GM23338 (cell line): ENCODE measurements at regions not wholly inside any gene's neighbourhood (a gene's known extent, or its start where the extent isn't known, plus 50 kb on each side); places are given as distances from the start of the nearest gene placed in this dataset.

ENCODE experiments used
- ATAC-seq: fragments of 200-7000 bp; cut with Tn5 transposase; 3 replicates; pipeline ENCODE4 v1.9.1; 2020
- DNase-seq: peaks from one replicate; pipeline ENCODE4 v3.0.0-alpha.2; 2015; ENCODE audit warnings: low spot score
- H2AFZ ChIP-seq: fragments of 200-600 bp; sonication (generic); 2 replicates; pipeline ENCODE4 v1.8.0; 2016; ENCODE audit warnings: antibody characterized with exemption, mild to moderate bottlenecking, moderate library complexity
- H3F3A ChIP-seq: fragments of 200-600 bp; sonication (generic); replicated peaks from 2 replicates; pipeline ENCODE4 v1.8.0; 2017; ENCODE audit warnings: antibody characterized with exemption, mixed run types, low read depth
- H3K27ac ChIP-seq: fragments of 200-600 bp; sonication (generic); 2 replicates; pipeline ENCODE4 v1.6.1; 2016; ENCODE audit warnings: low read depth
- H3K27me3 ChIP-seq: fragments of 200-600 bp; sonication (generic); 2 replicates; pipeline ENCODE4 v1.8.0; 2016; ENCODE audit warnings: mild to moderate bottlenecking, mixed run types, moderate library complexity; ENCODE audit not compliant: insufficient read depth
- H3K36me3 ChIP-seq: fragments of 200-600 bp; sonication (generic); 2 replicates; pipeline ENCODE4 v1.8.0; 2016; ENCODE audit warnings: mild to moderate bottlenecking; ENCODE audit not compliant: insufficient read depth
- H3K4me1 ChIP-seq: fragments of 200-600 bp; sonication (generic); 2 replicates; pipeline ENCODE4 v1.8.0; 2016; ENCODE audit warnings: mild to moderate bottlenecking, moderate library complexity; ENCODE audit not compliant: insufficient read depth
- H3K4me2 ChIP-seq: fragments of 200-600 bp; sonication (generic); 2 replicates; pipeline ENCODE4 v1.7.1; 2017; ENCODE audit warnings: mixed run types
- H3K4me3 ChIP-seq: fragments of 200-600 bp; sonication (generic); 2 replicates; pipeline ENCODE4 v1.6.1; 2016; ENCODE audit warnings: mixed run types
- H3K79me2 ChIP-seq: fragments of 200-600 bp; sonication (generic); replicated peaks from 2 replicates; pipeline ENCODE4 v1.8.0; 2017; ENCODE audit warnings: mild to moderate bottlenecking; ENCODE audit not compliant: insufficient read depth
- H3K9me2 ChIP-seq: fragments of 200-600 bp; sonication (generic); 2 replicates; pipeline ENCODE4 v1.8.0; 2017; ENCODE audit not compliant: insufficient read depth
- H4K20me1 ChIP-seq: fragments of 200-600 bp; sonication (generic); replicated peaks from 2 replicates; pipeline ENCODE4 v1.8.0; 2017; ENCODE audit warnings: mild to moderate bottlenecking; ENCODE audit not compliant: insufficient read depth
- H3K27ac Mint-ChIP-seq: 2 replicates; pipeline ENCODE4 v1.8.0; 2020; ENCODE audit warnings: inconsistent platforms, mild to moderate bottlenecking, moderate library complexity, mixed read lengths
- H3K27me3 Mint-ChIP-seq: 3 replicates; pipeline ENCODE4 v1.8.0; 2022; ENCODE audit warnings: low read depth, mild to moderate bottlenecking, moderate library complexity, mixed read lengths, inconsistent platforms; ENCODE audit not compliant: insufficient read depth, poor library complexity
- H3K36me3 Mint-ChIP-seq: 3 replicates; pipeline ENCODE4 v1.8.0; 2021; ENCODE audit warnings: low read depth, mild to moderate bottlenecking, inconsistent platforms, moderate library complexity, mixed read lengths
- H3K4me1 Mint-ChIP-seq: 3 replicates; pipeline ENCODE4 v1.8.0; 2020; ENCODE audit warnings: mild to moderate bottlenecking, inconsistent platforms, mixed read lengths
- H3K4me3 Mint-ChIP-seq: 3 replicates; pipeline ENCODE4 v1.8.0; 2021; ENCODE audit warnings: moderate library complexity, mild to moderate bottlenecking, inconsistent platforms, mixed read lengths
- H3K9me3 Mint-ChIP-seq: 3 replicates; pipeline ENCODE4 v1.8.0; 2020; ENCODE audit warnings: moderate library complexity, mild to moderate bottlenecking, inconsistent platforms, mixed read lengths
- EZH2 ChIP-seq: fragments of 200-600 bp; sonication (generic); IDR thresholded peaks from one replicate; pipeline ENCODE4 v1.8.0; 2017; ENCODE audit warnings: antibody characterized with exemption, mild to moderate bottlenecking, low read depth; ENCODE audit not compliant: unreplicated experiment
- JUNB ChIP-seq: IDR thresholded peaks from one replicate; pipeline ENCODE4 v1.6.1; 2016; ENCODE audit warnings: antibody characterized with exemption; ENCODE audit not compliant: unreplicated experiment
- POLR2AphosphoS5 ChIP-seq: IDR thresholded peaks from 2 replicates; pipeline ENCODE4 v1.6.1; 2016; ENCODE audit warnings: antibody characterized with exemption, low read depth
- STAT1 ChIP-seq: IDR thresholded peaks from one replicate; pipeline ENCODE4 v1.6.1; 2016; ENCODE audit warnings: antibody characterized with exemption; ENCODE audit not compliant: unreplicated experiment
- ZNF331 ChIP-seq: fragments of 250-450 bp; sonication (Bioruptor Pico); IDR thresholded peaks from 2 replicates; pipeline ENCODE4 v1.5.0; 2020; ENCODE audit warnings: low read depth, mild to moderate bottlenecking, moderate library complexity
- TF ChIP-seq, protein P1 (sequence below): fragments of 250-450 bp; sonication (Bioruptor Pico); IDR thresholded peaks from 2 replicates; pipeline ENCODE4 v1.5.0; 2020; ENCODE audit warnings: mild to moderate bottlenecking, moderate library complexity
- TF ChIP-seq, protein P2 (sequence below): IDR thresholded peaks from 2 replicates; pipeline ENCODE4 v1.6.1; 2016; ENCODE audit warnings: antibody characterized with exemption
- TF ChIP-seq, protein P3 (sequence below): IDR thresholded peaks from one replicate; pipeline ENCODE4 v1.6.1; 2018; ENCODE audit warnings: antibody characterized with exemption; ENCODE audit not compliant: unreplicated experiment

DNA sequence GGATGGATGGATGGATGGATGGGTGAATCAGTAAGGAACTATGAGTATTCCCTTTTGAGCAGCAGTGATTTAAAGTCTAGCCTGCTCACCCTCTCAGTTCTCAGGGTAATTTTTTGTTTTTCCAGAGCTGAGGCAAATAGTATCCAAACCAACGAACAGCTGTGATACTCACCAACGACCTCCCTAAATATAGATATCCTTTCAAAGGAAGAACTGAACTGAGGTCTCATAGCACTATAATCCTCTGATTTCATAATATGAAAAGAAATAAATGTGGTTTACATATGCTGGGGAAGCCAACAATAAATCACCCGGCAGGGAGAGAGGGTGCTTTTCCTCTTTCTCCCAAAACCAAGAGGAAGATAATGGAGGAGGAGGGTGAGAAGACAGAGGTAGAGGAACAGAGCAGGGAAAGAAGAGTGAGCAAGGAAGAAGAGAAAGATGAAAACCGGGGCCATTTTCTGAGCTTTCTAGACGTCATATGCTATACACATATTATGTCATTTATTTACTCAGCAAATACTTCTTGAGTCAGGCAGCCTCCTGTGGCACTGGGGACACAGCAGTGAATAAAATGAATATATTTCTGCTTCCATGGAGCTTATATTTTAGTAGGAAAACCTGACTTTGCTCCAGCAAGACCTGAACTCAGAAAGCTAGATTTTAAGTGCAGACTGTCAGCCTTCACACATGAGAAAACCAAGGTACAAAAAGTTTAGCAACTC is 710.7 kb upstream of the TBX3 start (continued):
- TF ChIP-seq, protein P1, sequence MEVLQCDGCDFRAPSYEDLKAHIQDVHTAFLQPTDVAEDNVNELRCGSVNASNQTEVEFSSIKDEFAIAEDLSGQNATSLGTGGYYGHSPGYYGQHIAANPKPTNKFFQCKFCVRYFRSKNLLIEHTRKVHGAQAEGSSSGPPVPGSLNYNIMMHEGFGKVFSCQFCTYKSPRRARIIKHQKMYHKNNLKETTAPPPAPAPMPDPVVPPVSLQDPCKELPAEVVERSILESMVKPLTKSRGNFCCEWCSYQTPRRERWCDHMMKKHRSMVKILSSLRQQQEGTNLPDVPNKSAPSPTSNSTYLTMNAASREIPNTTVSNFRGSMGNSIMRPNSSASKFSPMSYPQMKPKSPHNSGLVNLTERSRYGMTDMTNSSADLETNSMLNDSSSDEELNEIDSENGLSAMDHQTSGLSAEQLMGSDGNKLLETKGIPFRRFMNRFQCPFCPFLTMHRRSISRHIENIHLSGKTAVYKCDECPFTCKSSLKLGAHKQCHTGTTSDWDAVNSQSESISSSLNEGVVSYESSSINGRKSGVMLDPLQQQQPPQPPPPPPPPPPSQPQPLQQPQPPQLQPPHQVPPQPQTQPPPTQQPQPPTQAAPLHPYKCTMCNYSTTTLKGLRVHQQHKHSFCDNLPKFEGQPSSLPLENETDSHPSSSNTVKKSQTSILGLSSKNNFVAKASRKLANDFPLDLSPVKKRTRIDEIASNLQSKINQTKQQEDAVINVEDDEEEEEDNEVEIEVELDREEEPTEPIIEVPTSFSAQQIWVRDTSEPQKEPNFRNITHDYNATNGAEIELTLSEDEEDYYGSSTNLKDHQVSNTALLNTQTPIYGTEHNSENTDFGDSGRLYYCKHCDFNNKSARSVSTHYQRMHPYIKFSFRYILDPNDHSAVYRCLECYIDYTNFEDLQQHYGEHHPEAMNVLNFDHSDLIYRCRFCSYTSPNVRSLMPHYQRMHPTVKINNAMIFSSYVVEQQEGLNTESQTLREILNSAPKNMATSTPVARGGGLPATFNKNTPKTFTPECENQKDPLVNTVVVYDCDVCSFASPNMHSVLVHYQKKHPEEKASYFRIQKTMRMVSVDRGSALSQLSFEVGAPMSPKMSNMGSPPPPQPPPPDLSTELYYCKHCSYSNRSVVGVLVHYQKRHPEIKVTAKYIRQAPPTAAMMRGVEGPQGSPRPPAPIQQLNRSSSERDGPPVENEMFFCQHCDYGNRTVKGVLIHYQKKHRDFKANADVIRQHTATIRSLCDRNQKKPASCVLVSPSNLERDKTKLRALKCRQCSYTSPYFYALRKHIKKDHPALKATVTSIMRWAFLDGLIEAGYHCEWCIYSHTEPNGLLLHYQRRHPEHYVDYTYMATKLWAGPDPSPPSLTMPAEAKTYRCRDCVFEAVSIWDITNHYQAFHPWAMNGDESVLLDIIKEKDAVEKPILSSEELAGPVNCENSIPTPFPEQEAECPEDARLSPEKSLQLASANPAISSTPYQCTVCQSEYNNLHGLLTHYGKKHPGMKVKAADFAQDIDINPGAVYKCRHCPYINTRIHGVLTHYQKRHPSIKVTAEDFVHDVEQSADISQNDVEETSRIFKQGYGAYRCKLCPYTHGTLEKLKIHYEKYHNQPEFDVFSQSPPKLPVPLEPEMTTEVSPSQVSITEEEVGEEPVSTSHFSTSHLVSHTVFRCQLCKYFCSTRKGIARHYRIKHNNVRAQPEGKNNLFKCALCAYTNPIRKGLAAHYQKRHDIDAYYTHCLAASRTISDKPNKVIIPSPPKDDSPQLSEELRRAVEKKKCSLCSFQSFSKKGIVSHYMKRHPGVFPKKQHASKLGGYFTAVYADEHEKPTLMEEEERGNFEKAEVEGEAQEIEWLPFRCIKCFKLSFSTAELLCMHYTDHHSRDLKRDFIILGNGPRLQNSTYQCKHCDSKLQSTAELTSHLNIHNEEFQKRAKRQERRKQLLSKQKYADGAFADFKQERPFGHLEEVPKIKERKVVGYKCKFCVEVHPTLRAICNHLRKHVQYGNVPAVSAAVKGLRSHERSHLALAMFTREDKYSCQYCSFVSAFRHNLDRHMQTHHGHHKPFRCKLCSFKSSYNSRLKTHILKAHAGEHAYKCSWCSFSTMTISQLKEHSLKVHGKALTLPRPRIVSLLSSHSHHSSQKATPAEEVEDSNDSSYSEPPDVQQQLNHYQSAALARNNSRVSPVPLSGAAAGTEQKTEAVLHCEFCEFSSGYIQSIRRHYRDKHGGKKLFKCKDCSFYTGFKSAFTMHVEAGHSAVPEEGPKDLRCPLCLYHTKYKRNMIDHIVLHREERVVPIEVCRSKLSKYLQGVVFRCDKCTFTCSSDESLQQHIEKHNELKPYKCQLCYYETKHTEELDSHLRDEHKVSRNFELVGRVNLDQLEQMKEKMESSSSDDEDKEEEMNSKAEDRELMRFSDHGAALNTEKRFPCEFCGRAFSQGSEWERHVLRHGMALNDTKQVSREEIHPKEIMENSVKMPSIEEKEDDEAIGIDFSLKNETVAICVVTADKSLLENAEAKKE (CRISPR knock-in tag), result no peak
- no peak for TF ChIP-seq POLR2AphosphoS5
- TF ChIP-seq, protein P2, sequence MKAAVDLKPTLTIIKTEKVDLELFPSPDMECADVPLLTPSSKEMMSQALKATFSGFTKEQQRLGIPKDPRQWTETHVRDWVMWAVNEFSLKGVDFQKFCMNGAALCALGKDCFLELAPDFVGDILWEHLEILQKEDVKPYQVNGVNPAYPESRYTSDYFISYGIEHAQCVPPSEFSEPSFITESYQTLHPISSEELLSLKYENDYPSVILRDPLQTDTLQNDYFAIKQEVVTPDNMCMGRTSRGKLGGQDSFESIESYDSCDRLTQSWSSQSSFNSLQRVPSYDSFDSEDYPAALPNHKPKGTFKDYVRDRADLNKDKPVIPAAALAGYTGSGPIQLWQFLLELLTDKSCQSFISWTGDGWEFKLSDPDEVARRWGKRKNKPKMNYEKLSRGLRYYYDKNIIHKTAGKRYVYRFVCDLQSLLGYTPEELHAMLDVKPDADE, result no peak
- no peak for TF ChIP-seq STAT1

DNA sequence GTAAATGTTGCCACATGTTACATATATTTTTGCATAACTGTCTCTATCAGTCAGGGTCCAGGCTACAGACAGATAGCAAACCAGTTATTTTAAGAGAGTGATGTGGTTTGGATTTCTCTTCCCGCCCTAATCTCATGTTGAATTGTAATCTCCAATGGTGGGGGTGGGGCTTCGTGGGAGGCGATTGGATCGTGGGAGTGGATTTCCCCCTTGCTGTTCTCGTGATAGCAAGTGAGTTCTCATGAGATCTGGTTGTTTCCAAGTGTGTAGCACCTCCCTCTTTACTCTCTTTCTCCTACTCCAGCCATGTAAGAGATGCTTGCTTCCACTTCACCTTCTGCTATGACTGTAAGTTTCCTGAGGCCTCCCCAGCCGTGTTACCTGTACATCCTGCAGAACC is 704.2 kb upstream of the TBX3 start:
- Mint-ChIP-seq H3K9me3 (no peaks in the 10 kb centered on the region), H3K27me3 (no peaks in the 10 kb centered on the region), H3K36me3 (no peaks in the 10 kb centered on the region; the same call in 2 of the 3 replicates), H3K4me1 (peaks cover 9% of the 10 kb centered on the region), H3K27ac (no peak overlapping the region), H3K4me3 (no peak overlapping the region)
- H3K4me3 ChIP-seq, result no peak overlapping the region
- no peak overlapping the region for H3K27ac ChIP-seq
- DNase-seq (no peak), ATAC-seq (no peak)
- no peaks in the 10 kb centered on the region for H3K36me3 ChIP-seq
- H2AFZ ChIP-seq, result no peak overlapping the region
- H4K20me1 ChIP-seq, result no peaks in the 10 kb centered on the region
- TF ChIP-seq JUNB (no peak), EZH2 (no peak), ZNF331 (CRISPR knock-in tag) (no peak), STAT1 (no peak)
- TF ChIP-seq, protein P3, sequence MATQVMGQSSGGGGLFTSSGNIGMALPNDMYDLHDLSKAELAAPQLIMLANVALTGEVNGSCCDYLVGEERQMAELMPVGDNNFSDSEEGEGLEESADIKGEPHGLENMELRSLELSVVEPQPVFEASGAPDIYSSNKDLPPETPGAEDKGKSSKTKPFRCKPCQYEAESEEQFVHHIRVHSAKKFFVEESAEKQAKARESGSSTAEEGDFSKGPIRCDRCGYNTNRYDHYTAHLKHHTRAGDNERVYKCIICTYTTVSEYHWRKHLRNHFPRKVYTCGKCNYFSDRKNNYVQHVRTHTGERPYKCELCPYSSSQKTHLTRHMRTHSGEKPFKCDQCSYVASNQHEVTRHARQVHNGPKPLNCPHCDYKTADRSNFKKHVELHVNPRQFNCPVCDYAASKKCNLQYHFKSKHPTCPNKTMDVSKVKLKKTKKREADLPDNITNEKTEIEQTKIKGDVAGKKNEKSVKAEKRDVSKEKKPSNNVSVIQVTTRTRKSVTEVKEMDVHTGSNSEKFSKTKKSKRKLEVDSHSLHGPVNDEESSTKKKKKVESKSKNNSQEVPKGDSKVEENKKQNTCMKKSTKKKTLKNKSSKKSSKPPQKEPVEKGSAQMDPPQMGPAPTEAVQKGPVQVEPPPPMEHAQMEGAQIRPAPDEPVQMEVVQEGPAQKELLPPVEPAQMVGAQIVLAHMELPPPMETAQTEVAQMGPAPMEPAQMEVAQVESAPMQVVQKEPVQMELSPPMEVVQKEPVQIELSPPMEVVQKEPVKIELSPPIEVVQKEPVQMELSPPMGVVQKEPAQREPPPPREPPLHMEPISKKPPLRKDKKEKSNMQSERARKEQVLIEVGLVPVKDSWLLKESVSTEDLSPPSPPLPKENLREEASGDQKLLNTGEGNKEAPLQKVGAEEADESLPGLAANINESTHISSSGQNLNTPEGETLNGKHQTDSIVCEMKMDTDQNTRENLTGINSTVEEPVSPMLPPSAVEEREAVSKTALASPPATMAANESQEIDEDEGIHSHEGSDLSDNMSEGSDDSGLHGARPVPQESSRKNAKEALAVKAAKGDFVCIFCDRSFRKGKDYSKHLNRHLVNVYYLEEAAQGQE, result no peak
- H3F3A ChIP-seq, result no peaks in the 10 kb centered on the region
- H3K4me1 ChIP-seq, result peaks cover 8% of the 10 kb centered on the region; the same call in 1 of the 2 replicates
- H3K4me2 ChIP-seq, result no peak overlapping the region
- H3K79me2 ChIP-seq, result no peaks in the 10 kb centered on the region
- no peaks in the 10 kb centered on the region for H3K9me2 ChIP-seq
- no peaks in the 10 kb centered on the region for H3K27me3 ChIP-seq
